GM21423 (cell line): ENCODE measurements at regions not wholly inside any gene's neighbourhood (a gene's known extent, or its start where the extent isn't known, plus 50 kb on each side); places are given as distances from the start of the nearest gene placed in this dataset.
"Not testable (repeated sequence)": the region's sequence is repeated elsewhere in the genome, so short reads cannot be mapped to it uniquely, and the experiment has no call there.

Experiments
- ATAC-seq: cut with Tn5 transposase; IDR thresholded peaks from one replicate; pipeline ENCODE4 v1.9.1; 2021; ENCODE audit warnings: mild to moderate bottlenecking, moderate library complexity; ENCODE audit not compliant: unreplicated experiment

- ATAC-seq: no peak
Observed at GRCh38 chr1:168490306-168490705, 53.5 kb downstream of the XCL2 start.

GRCh38 chr1:168488138-168488537, 55.7 kb downstream of the XCL2 start:
- ATAC-seq: no peak

- not testable (repeated sequence) for ATAC-seq
Observed at GRCh38 chr1:168486820-168487219, 57.0 kb downstream of the XCL2 start.

GRCh38 chr1:168485048-168485447, 58.7 kb downstream of the XCL2 start:
- ATAC-seq: no peak

GRCh38 chr1:168484083-168484482, 59.7 kb downstream of the XCL2 start:
- no peak for ATAC-seq

- ATAC-seq: no peak
Observed at GRCh38 chr1:168483539-168483938, 60.3 kb downstream of the XCL2 start.

- no peak for ATAC-seq
Observed at GRCh38 chr1:168482106-168482505, 61.7 kb downstream of the XCL2 start.

GRCh38 chr1:168481586-168481985, 62.2 kb downstream of the XCL2 start:
- ATAC-seq: no peak

- ATAC-seq: no peak
Observed at GRCh38 chr1:168480997-168481396, 62.8 kb downstream of the XCL2 start.

- no peak for ATAC-seq
Observed at GRCh38 chr1:168477792-168478191, 66.0 kb downstream of the XCL2 start.

GRCh38 chr1:168476588-168477385, 67.0 kb downstream of the XCL2 start:
- ATAC-seq: no peak

GRCh38 chr1:168474322-168474721, 69.5 kb downstream of the XCL2 start:
- ATAC-seq: no peak

- no peak for ATAC-seq
Observed at GRCh38 chr1:168473126-168473525, 70.7 kb downstream of the XCL2 start.

- ATAC-seq: no peak
Observed at GRCh38 chr1:168472223-168472622, 71.6 kb downstream of the XCL2 start.

- ATAC-seq: no peak
Observed at GRCh38 chr1:168470901-168471431, 72.8 kb downstream of the XCL2 start.

- no peak for ATAC-seq
Observed at GRCh38 chr1:168469690-168470089, 74.1 kb downstream of the XCL2 start.

- no peak for ATAC-seq
Observed at GRCh38 chr1:168468822-168469221, 75.0 kb downstream of the XCL2 start.

GRCh38 chr1:168468042-168468809, 75.6 kb downstream of the XCL2 start:
- no peak for ATAC-seq

GRCh38 chr1:168467452-168467851, 76.3 kb downstream of the XCL2 start:
- ATAC-seq: peak; percentile 32

- peak; percentile 43 for ATAC-seq
Observed at GRCh38 chr1:168466714-168467131, 77.1 kb downstream of the XCL2 start.

GRCh38 chr1:168466092-168466713, 77.6 kb downstream of the XCL2 start:
- ATAC-seq: peak; percentile 63
